OCI-LY7 (cell line): ENCODE measurements at regions not wholly inside any gene's neighbourhood (a gene's known extent, or its start where the extent isn't known, plus 50 kb on each side); places are given as distances from the start of the nearest gene placed in this dataset.

Source experiments
- BruUV-seq: library from RNA; stranded (reverse); fragments of 400-500 nt; replicated peaks from 2 replicates; lab custom pipeline; 2021; lab: Mats Ljungman, UMichigan
- CTCF ChIA-PET: fragments of 300-600 bp; sonication (Branson Sonifier 250); formaldehyde crosslinking; loops from one replicate; lab custom pipeline; 2022; ENCODE audit warnings: antibody characterized with exemption; ENCODE audit not compliant: unreplicated experiment; lab: Charles Lee
- POLR2A ChIA-PET: fragments of 300-600 bp; sonication (Branson Sonifier 250); formaldehyde crosslinking; loops from one replicate; lab custom pipeline; 2022; ENCODE audit warnings: antibody characterized with exemption; lab: Charles Lee
- DNase-seq: peaks from one replicate; pipeline ENCODE4 v3.0.0-alpha.2; 2015; ENCODE audit warnings: low spot score
- H2AFZ ChIP-seq: fragments of 200-600 bp; sonication (generic), shearing (Covaris generic); 2 replicates; pipeline ENCODE4 v1.6.1; 2014; ENCODE audit warnings: mild to moderate bottlenecking, antibody characterized with exemption, low read length, moderate library complexity
- H3K27ac ChIP-seq: fragments of 200-600 bp; sonication (generic); 2 replicates; pipeline ENCODE4 v1.5.1; 2014; ENCODE audit warnings: mixed run types, low read depth, mild to moderate bottlenecking, moderate library complexity, low read length, inconsistent platforms; ENCODE audit not compliant: poor library complexity, severe bottlenecking
- H3K36me3 ChIP-seq: fragments of 200-600 bp; sonication (generic); 2 replicates; pipeline ENCODE4 v1.6.1; 2014; ENCODE audit warnings: mild to moderate bottlenecking, antibody characterized with exemption, low read length, moderate library complexity, mixed read lengths; ENCODE audit not compliant: insufficient read depth
- H3K4me1 ChIP-seq: fragments of 200-600 bp; sonication (generic); 2 replicates; pipeline ENCODE4 v1.5.1; 2014; ENCODE audit warnings: mild to moderate bottlenecking, low read length; ENCODE audit not compliant: insufficient read depth, poor library complexity, severe bottlenecking
- H3K4me2 ChIP-seq: fragments of 200-600 bp; sonication (generic); 2 replicates; pipeline ENCODE4 v1.6.1; 2014; ENCODE audit warnings: mild to moderate bottlenecking, low read length
- H3K4me3 ChIP-seq: fragments of 200-600 bp; sonication (generic); 2 replicates; pipeline ENCODE4 v1.5.1; 2014; ENCODE audit warnings: mild to moderate bottlenecking, low read depth, low read length; ENCODE audit not compliant: poor library complexity, severe bottlenecking
- H3K79me2 ChIP-seq: fragments of 200-600 bp; sonication (generic); 2 replicates; pipeline ENCODE4 v1.6.1; 2016; ENCODE audit warnings: low read depth, mild to moderate bottlenecking, low read length, moderate library complexity, mixed read lengths; ENCODE audit not compliant: insufficient read depth
- H3K9me2 ChIP-seq: fragments of 200-600 bp; sonication (generic); 2 replicates; pipeline ENCODE4 v1.6.1; 2016; ENCODE audit warnings: mild to moderate bottlenecking, low read length, mixed read lengths; ENCODE audit not compliant: insufficient read depth
- H3K9me3 ChIP-seq: fragments of 200-600 bp; sonication (generic); 2 replicates; pipeline ENCODE4 v1.6.1; 2014; ENCODE audit warnings: mild to moderate bottlenecking, mixed run types, low read length, mixed read lengths
- H4K20me1 ChIP-seq: fragments of 200-600 bp; sonication (generic); 2 replicates; pipeline ENCODE4 v1.6.1; 2014; ENCODE audit warnings: mild to moderate bottlenecking, antibody characterized with exemption, low read length, moderate library complexity, mixed read lengths; ENCODE audit not compliant: insufficient read depth
- CTCF ChIP-seq: fragments of 200-600 bp; sonication (generic); conservative IDR thresholded peaks from 2 replicates; pipeline ENCODE4 v1.5.1; 2014; ENCODE audit warnings: mild to moderate bottlenecking, antibody characterized with exemption, low read length, moderate library complexity, mixed read lengths
- EZH2phosphoT487 ChIP-seq: fragments of 200-600 bp; sonication (generic); IDR thresholded peaks from 2 replicates; pipeline ENCODE4 v1.6.1; 2018; ENCODE audit warnings: low read depth, borderline replicate concordance, mild to moderate bottlenecking, mixed run types, antibody characterized with exemption, low read length, moderate library complexity, mixed read lengths
- intact Hi-C: fragments of 100-400 bp; cut with micrococcal nuclease; formaldehyde crosslinking; loops from one replicate; pipeline ENCODE4 v1.10.0; 2022; ENCODE audit not compliant: unreplicated experiment

GRCh38 chr11:95703049-95703448 is 86.5 kb downstream of the FAM76B start:
- no peak overlapping the region for H3K27ac ChIP-seq
- H3K4me3 ChIP-seq: no peak overlapping the region
- no peaks in the 10 kb centered on the region for H3K79me2 ChIP-seq
- no peaks in the 10 kb centered on the region for H4K20me1 ChIP-seq
- POLR2A ChIA-PET: interaction anchor here (0.8 to 2.5 kb wide), 4 partner anchors 8 to 546 kb away, joined by 3 to 9 read pairs (median 4); no protein-coding TSS in a partner anchor
- intact Hi-C loops: loop anchor here (10.0 kb wide), 1 partner anchor 158 kb away; no protein-coding TSS in a partner anchor
- H3K4me2 ChIP-seq: no peak overlapping the region
- H3K36me3 ChIP-seq: no peaks in the 10 kb centered on the region
- H2AFZ ChIP-seq: no peak overlapping the region
- no peaks in the 10 kb centered on the region; the same call in 1 of the 2 replicates for H3K9me2 ChIP-seq
- BruUV-seq: no TSS peak
- peaks cover 6% of the 10 kb centered on the region for H3K4me1 ChIP-seq
- no peaks in the 10 kb centered on the region for H3K9me3 ChIP-seq
- CTCF ChIA-PET: no interaction called here
- no peak for DNase-seq
- TF ChIP-seq CTCF (no peak), EZH2phosphoT487 (no peak)

GRCh38 chr11:95702526-95702925 is 87.1 kb downstream of the FAM76B start:
- Histone ChIP-seq H3K4me2 (no peak overlapping the region), H3K79me2 (no peaks in the 10 kb centered on the region), H3K9me3 (no peaks in the 10 kb centered on the region), H2AFZ (no peak overlapping the region), H3K9me2 (no peaks in the 10 kb centered on the region; the same call in 1 of the 2 replicates), H3K4me1 (peaks cover 6% of the 10 kb centered on the region), H3K27ac (no peak overlapping the region), H3K4me3 (no peak overlapping the region), H4K20me1 (no peaks in the 10 kb centered on the region), H3K36me3 (no peaks in the 10 kb centered on the region)
- POLR2A ChIA-PET: interaction anchor here (0.7 to 2.5 kb wide), 3 partner anchors 9 to 545 kb away, joined by 4 to 9 read pairs (median 4); no protein-coding TSS in a partner anchor
- CTCF ChIA-PET: no interaction called here
- intact Hi-C loops: loop anchor here (10.0 kb wide), 1 partner anchor 158 kb away; no protein-coding TSS in a partner anchor
- no peak for TF ChIP-seq CTCF
- no peak for TF ChIP-seq EZH2phosphoT487
- no peak for DNase-seq
- no TSS peak for BruUV-seq

GRCh38 chr11:95700471-95700817 is 89.1 kb downstream of the FAM76B start:
- no peaks in the 10 kb centered on the region for H3K9me3 ChIP-seq
- POLR2A ChIA-PET: interaction anchor here (1.0 kb wide), 1 partner anchor 15 kb away, joined by 3 read pairs; no protein-coding TSS in a partner anchor

More at GRCh38 chr11:95700471-95700817, 89.1 kb downstream of the FAM76B start:
- H2AFZ ChIP-seq: no peak overlapping the region
- no peaks in the 10 kb centered on the region for H3K4me1 ChIP-seq
- no peaks in the 10 kb centered on the region for H4K20me1 ChIP-seq
- H3K9me2 ChIP-seq: no peaks in the 10 kb centered on the region; the same call in 1 of the 2 replicates
- no peak for DNase-seq
- no peaks in the 10 kb centered on the region for H3K79me2 ChIP-seq
- no peak overlapping the region for H3K27ac ChIP-seq
- H3K4me3 ChIP-seq: no peak overlapping the region
- CTCF ChIA-PET: interaction anchor here (1.4 kb wide), 1 partner anchor 12 kb away, joined by 3 read pairs; no protein-coding TSS in a partner anchor
- H3K4me2 ChIP-seq: no peak overlapping the region
- intact Hi-C loops: loop anchor here (10.0 kb wide), 1 partner anchor 156 kb away; no protein-coding TSS in a partner anchor
- BruUV-seq: no TSS peak
- no peaks in the 10 kb centered on the region for H3K36me3 ChIP-seq
- TF ChIP-seq EZH2phosphoT487: no peak
- no peak for TF ChIP-seq CTCF
